DND-41 (cell line): ENCODE measurements at regions not wholly inside any gene's neighbourhood (a gene's known extent, or its start where the extent isn't known, plus 50 kb on each side); places are given as distances from the start of the nearest gene placed in this dataset.

Experiments
- EZH2 ChIP-seq: IDR thresholded peaks from 3 replicates; pipeline ENCODE4 v1.6.1; 2012; ENCODE audit warnings: borderline replicate concordance, low read depth, mild to moderate bottlenecking, moderate library complexity, low read length, inconsistent platforms; ENCODE audit not compliant: severe bottlenecking
- TF ChIP-seq, protein P1 (sequence below): IDR thresholded peaks from 2 replicates; pipeline ENCODE4 v1.5.1; 2012; ENCODE audit warnings: borderline replicate concordance, low read length, moderate library complexity, mild to moderate bottlenecking; ENCODE audit not compliant: poor library complexity, severe bottlenecking; ENCODE audit errors: extremely low read depth

DNA sequence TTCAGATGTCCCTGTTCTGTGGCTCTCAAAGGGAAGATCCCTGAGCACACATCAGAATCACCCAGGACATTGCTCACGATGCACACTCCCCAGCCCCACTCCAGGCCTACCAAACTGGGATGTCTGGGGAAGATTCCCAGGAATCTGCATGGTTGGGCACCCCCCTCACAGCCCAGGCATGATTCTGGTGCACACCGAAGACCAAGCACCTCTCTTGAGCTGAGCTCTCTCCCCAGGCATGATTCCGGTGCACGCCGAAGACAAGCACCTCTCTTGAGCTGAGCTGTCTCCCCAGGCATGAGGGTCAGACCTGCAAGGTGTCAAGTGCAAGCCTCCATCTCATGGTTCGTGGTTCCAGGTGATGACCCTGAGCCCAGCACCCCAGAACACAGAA is 112.2 kb upstream of the MEF2A start:
- TF ChIP-seq, protein P1, sequence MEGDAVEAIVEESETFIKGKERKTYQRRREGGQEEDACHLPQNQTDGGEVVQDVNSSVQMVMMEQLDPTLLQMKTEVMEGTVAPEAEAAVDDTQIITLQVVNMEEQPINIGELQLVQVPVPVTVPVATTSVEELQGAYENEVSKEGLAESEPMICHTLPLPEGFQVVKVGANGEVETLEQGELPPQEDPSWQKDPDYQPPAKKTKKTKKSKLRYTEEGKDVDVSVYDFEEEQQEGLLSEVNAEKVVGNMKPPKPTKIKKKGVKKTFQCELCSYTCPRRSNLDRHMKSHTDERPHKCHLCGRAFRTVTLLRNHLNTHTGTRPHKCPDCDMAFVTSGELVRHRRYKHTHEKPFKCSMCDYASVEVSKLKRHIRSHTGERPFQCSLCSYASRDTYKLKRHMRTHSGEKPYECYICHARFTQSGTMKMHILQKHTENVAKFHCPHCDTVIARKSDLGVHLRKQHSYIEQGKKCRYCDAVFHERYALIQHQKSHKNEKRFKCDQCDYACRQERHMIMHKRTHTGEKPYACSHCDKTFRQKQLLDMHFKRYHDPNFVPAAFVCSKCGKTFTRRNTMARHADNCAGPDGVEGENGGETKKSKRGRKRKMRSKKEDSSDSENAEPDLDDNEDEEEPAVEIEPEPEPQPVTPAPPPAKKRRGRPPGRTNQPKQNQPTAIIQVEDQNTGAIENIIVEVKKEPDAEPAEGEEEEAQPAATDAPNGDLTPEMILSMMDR: no peak
- TF ChIP-seq EZH2: no peak
